Sigmoid colon (tissue), 6 donors: ENCODE measurements at regions not wholly inside any gene's neighbourhood (a gene's known extent, or its start where the extent isn't known, plus 50 kb on each side); places are given as distances from the start of the nearest gene placed in this dataset.

Experiments used
- DNase-seq: peaks from one replicate; pipeline ENCODE4 v3.0.0-alpha.2; 2019
- H3K27ac ChIP-seq, 4 donors: fragments of 200-600 bp; sonication (generic); one replicate each; pipeline ENCODE4 v1.5.1; 2016 to 2019; ENCODE audit warnings: mild to moderate bottlenecking in 1 of 4
- H3K27me3 ChIP-seq, 3 donors: fragments of 200-600 bp; sonication (generic); one replicate each; pipeline ENCODE4 v1.5.1; 2019; ENCODE audit warnings: mild to moderate bottlenecking in 1 of 3
- H3K36me3 ChIP-seq, 4 donors: fragments of 200-600 bp; sonication (generic); one replicate each; pipeline ENCODE4 v1.5.1; 2016 to 2019
- H3K4me1 ChIP-seq, 4 donors: fragments of 200-600 bp; sonication (generic); one replicate each; pipeline ENCODE4 v1.5.1; 2017 to 2019
- H3K4me3 ChIP-seq, 4 donors: fragments of 200-600 bp; sonication (generic); one replicate each; pipeline ENCODE4 v1.5.1; 2017 to 2019; ENCODE audit warnings: mild to moderate bottlenecking in 2 of 4, moderate library complexity in 1 of 4
- H3K9me3 ChIP-seq, 4 donors: fragments of 200-600 bp in 3 of 4; sonication (generic) in 3 of 4; one replicate each; pipeline versions ENCODE4 v1.5.1 to v1.6.1; 2013 to 2019
- CTCF ChIP-seq, 4 experiments: fragments of 450-650 bp in 3 of 4; fragments of 200-600 bp in 1 of 4; IDR thresholded peaks; one replicate each; pipeline ENCODE4 v1.5.1; 2016 to 2019; ENCODE audit warnings: antibody characterized with exemption in 4 of 4, mild to moderate bottlenecking in 3 of 4, moderate library complexity in 2 of 4
- EP300 ChIP-seq, 4 donors: sonication (generic); formaldehyde crosslinking; IDR thresholded peaks; one replicate each; pipeline ENCODE4 v1.6.1; 2017; ENCODE audit warnings: antibody characterized with exemption in 4 of 4
- POLR2A ChIP-seq, 2 donors: fragments of 450-650 bp; IDR thresholded peaks; one replicate each; pipeline ENCODE4 v1.6.1; 2016; ENCODE audit warnings: antibody characterized with exemption in 2 of 2, mild to moderate bottlenecking in 2 of 2, moderate library complexity in 2 of 2
- POLR2AphosphoS5 ChIP-seq, 4 donors: sonication (generic); formaldehyde crosslinking; IDR thresholded peaks; one replicate each; pipeline ENCODE4 v1.6.1; 2017; ENCODE audit warnings: antibody characterized with exemption in 4 of 4
- WGBS, 2 donors: extraction: QIAGEN DNeasy Blood & Tissue Kit; methylation state at CpG; one replicate each; pipeline ENCODE4 v1.1.7; 2013; 5-methylcytosine and 5-hydroxymethylcytosine counted together
- intact Hi-C: fragments of 100-400 bp; cut with DNase I; formaldehyde crosslinking; loops from one replicate; pipeline ENCODE4 v1.15.1; 2023
- donor health status: healthy with polysubstance abuse.
- donor health status: healthy.

DNA sequence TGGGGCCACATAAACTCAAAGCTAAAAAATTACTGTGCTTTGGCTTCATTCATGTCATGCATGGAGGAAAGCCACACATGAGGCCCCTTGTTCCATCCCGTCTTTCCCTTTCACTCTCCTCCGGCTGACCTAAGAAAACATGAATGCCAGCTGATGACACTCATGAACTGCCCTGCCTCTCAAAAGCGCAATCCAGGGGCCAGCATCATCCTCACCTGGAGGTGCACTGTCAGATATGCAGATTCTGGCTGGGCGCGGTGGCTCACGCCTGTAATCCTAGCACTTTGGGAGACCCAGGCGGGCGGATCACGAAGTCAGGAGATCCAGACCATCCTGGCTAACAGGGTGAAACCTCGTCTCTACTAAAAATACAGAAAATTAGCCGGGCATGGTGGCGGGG lies 116.1 kb upstream of the FOXN3 start:
- DNase-seq: no peak
- intact Hi-C loops: no loop called here
- H3K4me1 ChIP-seq: peaks cover 0 to 36% (median 27%) of the 10 kb centered on the region in 4 donors
- TF ChIP-seq POLR2A (IDR thresholded peaks at IDR 0.05): no peak
- TF ChIP-seq EP300 (IDR thresholded peaks at IDR 0.05): no peak
- TF ChIP-seq POLR2AphosphoS5 (IDR thresholded peaks at IDR 0.05): no peak
- no peak for TF ChIP-seq CTCF (IDR thresholded peaks at IDR 0.05)
- H3K27ac ChIP-seq: no peak overlapping the region
- H3K9me3 ChIP-seq: no peaks in the 10 kb centered on the region
- no peak overlapping the region for H3K4me3 ChIP-seq
- H3K36me3 ChIP-seq: no peaks in the 10 kb centered on the region
- H3K27me3 ChIP-seq: no peaks in the 10 kb centered on the region
- 97% methylated on average over 12 of the region's 12 CpGs for WGBS, 2 donors

GRCh38 chr14:89531661-89532335 lies 114.8 kb upstream of the FOXN3 start:
- intact Hi-C loops: no loop called here
- H3K4me1 ChIP-seq: peaks cover 0 to 36% (median 27%) of the 10 kb centered on the region in 4 donors
- no peak overlapping the region for H3K27ac ChIP-seq
- no peaks in the 10 kb centered on the region for H3K36me3 ChIP-seq
- TF ChIP-seq EP300 (IDR thresholded peaks at IDR 0.05): no peak
- TF ChIP-seq POLR2A (IDR thresholded peaks at IDR 0.05): no peak
- TF ChIP-seq POLR2AphosphoS5 (IDR thresholded peaks at IDR 0.05): no peak
- TF ChIP-seq CTCF (IDR thresholded peaks at IDR 0.05): no peak
- 86 to 89% methylated on average over 9 of the region's 9 CpGs for WGBS, 2 donors
- no peak for DNase-seq
- no peaks in the 10 kb centered on the region for H3K9me3 ChIP-seq
- H3K27me3 ChIP-seq: no peaks in the 10 kb centered on the region
- no peak overlapping the region for H3K4me3 ChIP-seq

- intact Hi-C loops: no loop called here
- Histone ChIP-seq H3K9me3 (peaks cover 0 to 2% (median 0%) of the 10 kb centered on the region in 4 donors), H3K4me1 (no peaks in the 10 kb centered on the region), H3K4me3 (no peak overlapping the region), H3K27ac (no peak overlapping the region), H3K27me3 (no peaks in the 10 kb centered on the region), H3K36me3 (no peaks in the 10 kb centered on the region)
- DNase-seq: no peak
- no peak for TF ChIP-seq POLR2A (IDR thresholded peaks at IDR 0.05)
- TF ChIP-seq EP300 (IDR thresholded peaks at IDR 0.05): no peak
- TF ChIP-seq POLR2AphosphoS5 (IDR thresholded peaks at IDR 0.05): no peak
- TF ChIP-seq CTCF (IDR thresholded peaks at IDR 0.05): no peak
- WGBS, 2 donors: 94 to 97% methylated on average over 4 of the region's 4 CpGs
Observed at GRCh38 chr14:89524990-89525667, 108.1 kb upstream of the FOXN3 start.

DNA sequence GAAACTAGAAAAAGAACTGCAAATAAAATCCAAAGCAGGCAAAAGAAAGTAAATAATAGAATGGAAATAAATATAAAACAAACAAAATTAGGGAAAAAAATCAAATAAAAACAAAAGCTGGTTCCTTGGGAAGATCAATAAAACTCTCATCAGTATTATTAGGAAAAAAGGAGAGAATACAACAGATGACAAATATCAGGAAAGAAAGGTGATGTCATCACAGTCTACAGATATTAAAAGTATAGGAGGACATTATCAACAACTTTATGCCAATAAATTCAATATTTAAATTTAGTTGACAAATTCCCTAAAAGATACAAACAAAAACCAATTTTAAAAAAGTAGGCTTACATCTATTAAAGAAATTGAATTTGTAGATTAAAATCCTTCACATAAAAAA lies 107.4 kb upstream of the FOXN3 start:
- TF ChIP-seq EP300 (IDR thresholded peaks at IDR 0.05) (no peak), POLR2AphosphoS5 (IDR thresholded peaks at IDR 0.05) (no peak), POLR2A (IDR thresholded peaks at IDR 0.05) (no peak), CTCF (IDR thresholded peaks at IDR 0.05) (no peak)
- no peaks in the 10 kb centered on the region for H3K27me3 ChIP-seq
- no peaks in the 10 kb centered on the region for H3K4me1 ChIP-seq
- H3K4me3 ChIP-seq: no peak overlapping the region
- no peaks in the 10 kb centered on the region for H3K36me3 ChIP-seq
- no peak for DNase-seq
- H3K27ac ChIP-seq: no peak overlapping the region
- intact Hi-C loops: no loop called here
- H3K9me3 ChIP-seq: peaks cover 0 to 2% (median 0%) of the 10 kb centered on the region in 4 donors
